ENCODE measurements at regions not wholly inside any gene's neighbourhood (a gene's known extent, or its start where the extent isn't known, plus 50 kb on each side); places are given as distances from the start of the nearest gene placed in this dataset.

DNA sequence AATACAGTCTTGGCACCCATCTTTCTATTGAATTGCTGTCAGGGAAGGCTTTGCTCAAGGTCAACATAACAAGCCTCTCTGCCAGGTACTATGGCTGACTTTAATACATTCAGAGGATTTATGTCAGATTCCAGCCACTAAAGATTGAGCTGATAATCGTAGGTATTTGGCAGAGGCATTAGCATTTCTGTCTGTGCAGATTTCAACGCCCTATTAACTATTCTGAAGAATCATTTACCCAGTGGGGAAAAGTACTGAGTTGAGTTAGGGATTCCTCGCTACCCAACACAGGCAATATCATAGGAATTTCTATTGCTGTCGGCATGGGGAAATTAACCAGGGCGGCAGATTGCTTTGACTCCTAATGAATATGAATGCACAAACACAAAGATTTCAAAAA lies 233.7 kb upstream of the SPTLC3 start:
- H3K9me3 Mint-ChIP-seq, result peaks cover 1 to 24% (median 4%) of the 10 kb centered on the region in 7 donors
- DNase-seq, result no peak
- H3K27me3 Mint-ChIP-seq, result no peaks in the 10 kb centered on the region
- no peak overlapping the region for H3K27ac Mint-ChIP-seq
- H3K9me3 ChIP-seq (ENCODE audit: control insufficient read depth in 2 of 2, low read length in 2 of 2), result no peaks in the 10 kb centered on the region
- no peaks in the 10 kb centered on the region for H3K27me3 ChIP-seq (ENCODE audit: control insufficient read depth, insufficient read depth, low read length)
- no peak overlapping the region for H3K4me3 Mint-ChIP-seq
- no peaks in the 10 kb centered on the region for H3K36me3 Mint-ChIP-seq
- ATAC-seq (ENCODE audit: low read depth in 2 of 2), result no peak
- no peaks in the 10 kb centered on the region for H3K4me1 ChIP-seq (ENCODE audit: control insufficient read depth, insufficient read depth, low read length, poor library complexity, severe bottlenecking)
- no peaks in the 10 kb centered on the region for H3K4me1 Mint-ChIP-seq
- no peak overlapping the region for H3K4me3 ChIP-seq (ENCODE audit: low read depth, low read length)
- no peaks in the 10 kb centered on the region for H3K36me3 ChIP-seq (ENCODE audit: control insufficient read depth, insufficient read depth, low read length)
- no peak overlapping the region for H3K27ac ChIP-seq (ENCODE audit: insufficient read depth, low read length, poor library complexity, severe bottlenecking)

DNA sequence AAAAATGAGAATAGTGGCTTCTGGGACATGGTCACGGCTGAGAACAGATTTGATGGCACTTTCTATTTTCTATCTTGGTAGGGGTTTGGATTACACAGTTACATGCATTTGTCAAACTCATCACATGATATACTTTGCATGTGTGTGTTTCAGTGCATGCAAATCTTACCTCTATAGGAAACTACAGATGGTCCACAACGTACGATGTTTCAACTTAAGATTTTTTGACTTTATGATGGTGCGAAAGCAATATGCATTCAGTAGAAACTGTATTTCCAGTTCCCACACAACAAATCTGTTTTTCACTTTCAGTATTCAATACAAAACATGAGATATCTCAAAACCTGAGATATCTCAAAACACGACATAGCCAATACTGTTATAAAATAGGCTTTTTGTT lies 231.8 kb upstream of the SPTLC3 start:
- H3K4me3 ChIP-seq (ENCODE audit: low read depth, low read length), result no peak overlapping the region
- Mint-ChIP-seq H3K4me3 (no peak overlapping the region), H3K4me1 (no peaks in the 10 kb centered on the region), H3K27me3 (no peaks in the 10 kb centered on the region), H3K36me3 (no peaks in the 10 kb centered on the region), H3K27ac (no peak overlapping the region), H3K9me3 (peaks cover 0 to 18% (median under 1%) of the 10 kb centered on the region in 7 donors)
- no peak overlapping the region for H3K27ac ChIP-seq (ENCODE audit: insufficient read depth, low read length, poor library complexity, severe bottlenecking)
- no peaks in the 10 kb centered on the region for H3K27me3 ChIP-seq (ENCODE audit: control insufficient read depth, insufficient read depth, low read length)
- no peaks in the 10 kb centered on the region for H3K4me1 ChIP-seq (ENCODE audit: control insufficient read depth, insufficient read depth, low read length, poor library complexity, severe bottlenecking)
- H3K36me3 ChIP-seq (ENCODE audit: control insufficient read depth, insufficient read depth, low read length), result no peaks in the 10 kb centered on the region
- no peaks in the 10 kb centered on the region for H3K9me3 ChIP-seq (ENCODE audit: control insufficient read depth in 2 of 2, low read length in 2 of 2)
- ATAC-seq (ENCODE audit: low read depth in 2 of 2), result no peak
- no peak for DNase-seq

GRCh38 chr20:12786276-12786675 lies 222.5 kb upstream of the SPTLC3 start:
- H3K4me3 Mint-ChIP-seq, result no peak overlapping the region
- no peaks in the 10 kb centered on the region for H3K36me3 Mint-ChIP-seq
- H3K4me1 ChIP-seq (ENCODE audit: control insufficient read depth, insufficient read depth, low read length, poor library complexity, severe bottlenecking), result no peaks in the 10 kb centered on the region
- H3K4me3 ChIP-seq (ENCODE audit: low read depth, low read length), result no peak overlapping the region
- no peaks in the 10 kb centered on the region for H3K27me3 ChIP-seq (ENCODE audit: control insufficient read depth, insufficient read depth, low read length)
- peaks cover 4% of the 10 kb centered on the region for H3K27me3 Mint-ChIP-seq
- H3K36me3 ChIP-seq (ENCODE audit: control insufficient read depth, insufficient read depth, low read length), result no peaks in the 10 kb centered on the region
- DNase-seq, result no peak
- H3K9me3 Mint-ChIP-seq, result peaks cover 0 to 15% (median 5%) of the 10 kb centered on the region in 7 donors
- ATAC-seq (ENCODE audit: low read depth in 2 of 2), result no peak
- no peaks in the 10 kb centered on the region for H3K9me3 ChIP-seq (ENCODE audit: control insufficient read depth in 2 of 2, low read length in 2 of 2)
- no peak overlapping the region for H3K27ac ChIP-seq (ENCODE audit: insufficient read depth, low read length, poor library complexity, severe bottlenecking)
- H3K4me1 Mint-ChIP-seq, result no peaks in the 10 kb centered on the region
- H3K27ac Mint-ChIP-seq, result no peak overlapping the region

GRCh38 chr20:12788632-12789299 lies 220.0 kb upstream of the SPTLC3 start:
- DNase-seq, result no peak
- Histone ChIP-seq H3K4me3 (ENCODE audit: low read depth, low read length) (no peak overlapping the region), H3K27ac (ENCODE audit: insufficient read depth, low read length, poor library complexity, severe bottlenecking) (no peak overlapping the region), H3K27me3 (ENCODE audit: control insufficient read depth, insufficient read depth, low read length) (no peaks in the 10 kb centered on the region), H3K4me1 (ENCODE audit: control insufficient read depth, insufficient read depth, low read length, poor library complexity, severe bottlenecking) (no peaks in the 10 kb centered on the region), H3K9me3 (ENCODE audit: control insufficient read depth in 2 of 2, low read length in 2 of 2) (no peaks in the 10 kb centered on the region), H3K36me3 (ENCODE audit: control insufficient read depth, insufficient read depth, low read length) (no peaks in the 10 kb centered on the region)
- Mint-ChIP-seq H3K4me1 (no peaks in the 10 kb centered on the region), H3K27ac (no peak overlapping the region), H3K27me3 (peaks cover 4% of the 10 kb centered on the region), H3K36me3 (no peaks in the 10 kb centered on the region), H3K4me3 (no peak overlapping the region), H3K9me3 (peaks cover 0 to 15% (median 4%) of the 10 kb centered on the region in 7 donors)
- no peak for ATAC-seq (ENCODE audit: low read depth in 2 of 2)

DNA sequence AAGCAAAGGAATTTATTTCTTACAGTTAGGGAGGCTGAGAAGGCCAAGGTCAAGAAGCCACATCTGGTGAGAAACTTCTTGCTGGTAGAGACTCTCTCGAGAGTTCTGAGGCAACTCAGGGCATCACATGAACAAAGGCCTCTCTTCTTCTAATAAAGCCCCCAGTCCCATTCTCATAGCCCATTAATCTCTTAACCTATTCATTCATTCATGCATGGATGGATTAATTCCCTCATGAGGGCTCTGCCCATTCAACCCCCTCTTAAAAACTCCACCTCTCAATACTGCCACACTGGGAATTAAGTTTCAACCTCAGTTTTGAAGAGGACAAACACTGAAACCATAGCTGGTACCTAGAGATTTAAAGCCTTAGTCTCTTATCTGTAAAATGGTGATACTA lies 217.9 kb upstream of the SPTLC3 start:
- DNase-seq (no peak), ATAC-seq (ENCODE audit: low read depth in 2 of 2) (no peak)
- Histone ChIP-seq H3K27ac (ENCODE audit: insufficient read depth, low read length, poor library complexity, severe bottlenecking) (no peak overlapping the region), H3K27me3 (ENCODE audit: control insufficient read depth, insufficient read depth, low read length) (no peaks in the 10 kb centered on the region), H3K36me3 (ENCODE audit: control insufficient read depth, insufficient read depth, low read length) (no peaks in the 10 kb centered on the region), H3K4me1 (ENCODE audit: control insufficient read depth, insufficient read depth, low read length, poor library complexity, severe bottlenecking) (no peaks in the 10 kb centered on the region), H3K9me3 (ENCODE audit: control insufficient read depth in 2 of 2, low read length in 2 of 2) (no peaks in the 10 kb centered on the region), H3K4me3 (ENCODE audit: low read depth, low read length) (no peak overlapping the region)
- Mint-ChIP-seq H3K4me1 (no peaks in the 10 kb centered on the region), H3K36me3 (no peaks in the 10 kb centered on the region), H3K27me3 (peaks cover 4% of the 10 kb centered on the region), H3K27ac (no peak overlapping the region), H3K4me3 (no peak overlapping the region), H3K9me3 (peaks cover 0 to 14% (median 5%) of the 10 kb centered on the region in 7 donors)

GRCh38 chr20:12798286-12798685 lies 210.5 kb upstream of the SPTLC3 start:
- Mint-ChIP-seq H3K27me3 (no peaks in the 10 kb centered on the region), H3K27ac (no peak overlapping the region), H3K36me3 (no peaks in the 10 kb centered on the region), H3K9me3 (peaks cover 0 to 15% (median 7%) of the 10 kb centered on the region in 7 donors), H3K4me1 (no peaks in the 10 kb centered on the region), H3K4me3 (no peak overlapping the region)
- Histone ChIP-seq H3K27ac (ENCODE audit: insufficient read depth, low read length, poor library complexity, severe bottlenecking) (no peak overlapping the region), H3K36me3 (ENCODE audit: control insufficient read depth, insufficient read depth, low read length) (no peaks in the 10 kb centered on the region), H3K4me3 (ENCODE audit: low read depth, low read length) (no peak overlapping the region), H3K4me1 (ENCODE audit: control insufficient read depth, insufficient read depth, low read length, poor library complexity, severe bottlenecking) (no peaks in the 10 kb centered on the region), H3K9me3 (ENCODE audit: control insufficient read depth in 2 of 2, low read length in 2 of 2) (no peaks in the 10 kb centered on the region), H3K27me3 (ENCODE audit: control insufficient read depth, insufficient read depth, low read length) (no peaks in the 10 kb centered on the region)
- DNase-seq, result no peak
- no peak for ATAC-seq (ENCODE audit: low read depth in 2 of 2)

- peaks cover 0 to 29% (median 7%) of the 10 kb centered on the region in 7 donors for H3K9me3 Mint-ChIP-seq
- no peaks in the 10 kb centered on the region for H3K27me3 Mint-ChIP-seq
- ATAC-seq (ENCODE audit: low read depth in 2 of 2), result no peak
These were observed 200.7 kb upstream of the SPTLC3 start for GRCh38 chr20:12808006-12808567.

GRCh38 chr20:12815231-12815768 lies 193.5 kb upstream of the SPTLC3 start:
- Mint-ChIP-seq H3K4me3 (no peak overlapping the region), H3K27ac (no peak overlapping the region), H3K9me3 (peaks cover 0 to 25% (median 5%) of the 10 kb centered on the region in 7 donors), H3K4me1 (no peaks in the 10 kb centered on the region), H3K36me3 (no peaks in the 10 kb centered on the region), H3K27me3 (no peaks in the 10 kb centered on the region)
- no peak for DNase-seq
- H3K36me3 ChIP-seq (ENCODE audit: control insufficient read depth, insufficient read depth, low read length), result no peaks in the 10 kb centered on the region
- H3K4me3 ChIP-seq (ENCODE audit: low read depth, low read length), result no peak overlapping the region
- H3K9me3 ChIP-seq (ENCODE audit: control insufficient read depth in 2 of 2, low read length in 2 of 2), result no peaks in the 10 kb centered on the region
- H3K27ac ChIP-seq (ENCODE audit: insufficient read depth, low read length, poor library complexity, severe bottlenecking), result no peak overlapping the region
- no peaks in the 10 kb centered on the region for H3K4me1 ChIP-seq (ENCODE audit: control insufficient read depth, insufficient read depth, low read length, poor library complexity, severe bottlenecking)
- H3K27me3 ChIP-seq (ENCODE audit: control insufficient read depth, insufficient read depth, low read length), result no peaks in the 10 kb centered on the region
- no peak for ATAC-seq (ENCODE audit: low read depth in 2 of 2)

More at GRCh38 chr20:12808006-12808567, 200.7 kb upstream of the SPTLC3 start:
- Histone ChIP-seq H3K9me3 (ENCODE audit: control insufficient read depth in 2 of 2, low read length in 2 of 2) (peaks cover 7 to 8% of the 10 kb centered on the region in 2 experiments), H3K27me3 (ENCODE audit: control insufficient read depth, insufficient read depth, low read length) (no peaks in the 10 kb centered on the region), H3K36me3 (ENCODE audit: control insufficient read depth, insufficient read depth, low read length) (no peaks in the 10 kb centered on the region), H3K27ac (ENCODE audit: insufficient read depth, low read length, poor library complexity, severe bottlenecking) (no peak overlapping the region), H3K4me1 (ENCODE audit: control insufficient read depth, insufficient read depth, low read length, poor library complexity, severe bottlenecking) (no peaks in the 10 kb centered on the region), H3K4me3 (ENCODE audit: low read depth, low read length) (no peak overlapping the region)
- no peaks in the 10 kb centered on the region for H3K4me1 Mint-ChIP-seq
- no peak overlapping the region for H3K27ac Mint-ChIP-seq
- H3K36me3 Mint-ChIP-seq, result no peaks in the 10 kb centered on the region
- H3K4me3 Mint-ChIP-seq, result no peak overlapping the region
- no peak for DNase-seq
